Embryonic facial prominence (tissue), 1 donor: ENCODE measurements at regions not wholly inside any gene's neighbourhood (a gene's known extent, or its start where the extent isn't known, plus 50 kb on each side); places are given as distances from the start of the nearest gene placed in this dataset.

Source experiments
- DNase-seq: peaks from one replicate; pipeline ENCODE4 v3.0.0-alpha.2; 2016; ENCODE audit errors: extremely low spot score

GRCh38 chr4:111713276-111713675, 432.0 kb upstream of the FAM241A start:
- DNase-seq: no peak

- no peak for DNase-seq
Observed at GRCh38 chr4:111717921-111718320, 427.3 kb upstream of the FAM241A start.

GRCh38 chr4:111718763-111719559, 426.3 kb upstream of the FAM241A start:
- no peak for DNase-seq

- DNase-seq: no peak
Observed at GRCh38 chr4:111720866-111721265, 424.4 kb upstream of the FAM241A start.

GRCh38 chr4:111722213-111722720, 423.0 kb upstream of the FAM241A start:
- no peak for DNase-seq

- DNase-seq: no peak
Observed at GRCh38 chr4:111736516-111736915, 408.7 kb upstream of the FAM241A start.

- DNase-seq: no peak
Observed at GRCh38 chr4:111744847-111745246, 400.4 kb upstream of the FAM241A start.

- DNase-seq: no peak
Observed at GRCh38 chr4:111748157-111748556, 397.1 kb upstream of the FAM241A start.

GRCh38 chr4:111754003-111754402, 391.3 kb upstream of the FAM241A start:
- no peak for DNase-seq

GRCh38 chr4:111755571-111755970, 389.7 kb upstream of the FAM241A start:
- DNase-seq: no peak

- DNase-seq: peak; percentile 20
Observed at GRCh38 chr4:111761531-111761930, 383.7 kb upstream of the FAM241A start.

GRCh38 chr4:111770514-111770913, 374.7 kb upstream of the FAM241A start:
- DNase-seq: no peak

- no peak for DNase-seq
Observed at GRCh38 chr4:111773858-111774257, 371.4 kb upstream of the FAM241A start.

GRCh38 chr4:111775556-111776297, 369.5 kb upstream of the FAM241A start:
- DNase-seq: no peak

GRCh38 chr4:111776561-111776960, 368.7 kb upstream of the FAM241A start:
- no peak for DNase-seq

- DNase-seq: no peak
Observed at GRCh38 chr4:111778543-111778942, 366.7 kb upstream of the FAM241A start.

GRCh38 chr4:111780965-111781364, 364.3 kb upstream of the FAM241A start:
- DNase-seq: no peak

GRCh38 chr4:111781611-111782010, 363.6 kb upstream of the FAM241A start:
- DNase-seq: no peak

- no peak for DNase-seq
Observed at GRCh38 chr4:111788099-111788498, 357.2 kb upstream of the FAM241A start.

GRCh38 chr4:111789901-111790640, 355.2 kb upstream of the FAM241A start:
- no peak for DNase-seq

- DNase-seq: no peak
Observed at GRCh38 chr4:111792632-111793031, 352.6 kb upstream of the FAM241A start.

- DNase-seq: no peak
Observed at GRCh38 chr4:111793433-111794091, 351.7 kb upstream of the FAM241A start.
